HuH-7 (cell line): ENCODE measurements at regions not wholly inside any gene's neighbourhood (a gene's known extent, or its start where the extent isn't known, plus 50 kb on each side); places are given as distances from the start of the nearest gene placed in this dataset.
"Not testable (repeated sequence)": the region's sequence is repeated elsewhere in the genome, so short reads cannot be mapped to it uniquely, and the experiment has no call there.

Source experiments
- DNase-seq: peaks from one replicate; pipeline ENCODE4 v3.0.0; 2011; ENCODE audit warnings: low spot score

GRCh38 chrX:22534643-22535042 lies 261.9 kb downstream of the CBLL2 start:
- DNase-seq: no peak

GRCh38 chrX:22536746-22537304 lies 264.1 kb downstream of the CBLL2 start:
- no peak for DNase-seq

- no peak for DNase-seq
Observed at GRCh38 chrX:22538580-22538979, 265.9 kb downstream of the CBLL2 start.

- no peak for DNase-seq
Observed at GRCh38 chrX:22541926-22542325, 269.2 kb downstream of the CBLL2 start.

GRCh38 chrX:22542641-22543040 lies 269.9 kb downstream of the CBLL2 start:
- DNase-seq: no peak

- DNase-seq: no peak
Observed at GRCh38 chrX:22559506-22559905, 286.8 kb downstream of the CBLL2 start.

- DNase-seq: no peak
Observed at GRCh38 chrX:22575161-22575845, 302.6 kb downstream of the CBLL2 start.

GRCh38 chrX:22577181-22577580 lies 304.5 kb downstream of the CBLL2 start:
- no peak for DNase-seq

GRCh38 chrX:22585831-22586230 lies 313.1 kb downstream of the CBLL2 start:
- DNase-seq: no peak

GRCh38 chrX:22589845-22590244 lies 317.1 kb downstream of the CBLL2 start:
- no peak for DNase-seq

- no peak for DNase-seq
Observed at GRCh38 chrX:22594766-22595165, 322.1 kb downstream of the CBLL2 start.

GRCh38 chrX:22603060-22603459 lies 330.3 kb downstream of the CBLL2 start:
- DNase-seq: no peak

GRCh38 chrX:22609452-22609851 lies 336.7 kb downstream of the CBLL2 start:
- DNase-seq: not testable (repeated sequence)

GRCh38 chrX:22616867-22617266 lies 344.2 kb downstream of the CBLL2 start:
- no peak for DNase-seq

- DNase-seq: no peak
Observed at GRCh38 chrX:22627576-22627975, 354.9 kb downstream of the CBLL2 start.

GRCh38 chrX:22628275-22628674 lies 355.6 kb downstream of the CBLL2 start:
- DNase-seq: no peak

- no peak for DNase-seq
Observed at GRCh38 chrX:22629105-22629725, 356.5 kb downstream of the CBLL2 start.

GRCh38 chrX:22634083-22634482 lies 361.4 kb downstream of the CBLL2 start:
- DNase-seq: no peak

- DNase-seq: no peak
Observed at GRCh38 chrX:22634751-22635150, 362.0 kb downstream of the CBLL2 start.

GRCh38 chrX:22648281-22648680 lies 351.5 kb upstream of the DDX53 start:
- no peak for DNase-seq

- DNase-seq: no peak
Observed at GRCh38 chrX:22650691-22651090, 349.1 kb upstream of the DDX53 start.

- peak; percentile 25 for DNase-seq
Observed at GRCh38 chrX:22652596-22652995, 347.2 kb upstream of the DDX53 start.

GRCh38 chrX:22660756-22661155 lies 339.0 kb upstream of the DDX53 start:
- DNase-seq: no peak

GRCh38 chrX:22662776-22663175 lies 337.0 kb upstream of the DDX53 start:
- no peak for DNase-seq
